NCI-H774 (cell line): ENCODE measurements at regions not wholly inside any gene's neighbourhood (a gene's known extent, or its start where the extent isn't known, plus 50 kb on each side); places are given as distances from the start of the nearest gene placed in this dataset.

Experiments
- DNase-seq: peaks from one replicate; lab custom pipeline; 2025; lab: John Stamatoyannopoulos, UW

DNA sequence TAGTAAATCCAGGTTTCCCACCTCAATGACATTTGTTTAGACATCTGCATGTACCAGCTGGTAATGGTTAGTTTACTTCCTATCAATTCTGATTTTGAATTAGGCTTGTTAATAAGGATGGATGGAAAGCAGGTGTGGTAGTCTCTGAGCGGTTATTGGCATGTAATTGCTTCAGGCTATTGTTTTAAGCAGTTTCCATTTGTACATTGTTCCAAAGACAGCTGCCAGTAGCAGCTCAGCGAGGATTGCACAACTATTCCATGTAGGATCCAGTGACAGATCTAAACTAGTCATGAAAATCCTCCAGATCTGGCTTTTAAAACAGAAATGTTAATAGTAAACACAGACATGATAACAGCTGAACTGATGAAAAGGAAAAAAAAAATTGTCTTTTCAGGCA lies 436.0 kb upstream of the ADARB2 start:
- peak; percentile 60 for DNase-seq

DNA sequence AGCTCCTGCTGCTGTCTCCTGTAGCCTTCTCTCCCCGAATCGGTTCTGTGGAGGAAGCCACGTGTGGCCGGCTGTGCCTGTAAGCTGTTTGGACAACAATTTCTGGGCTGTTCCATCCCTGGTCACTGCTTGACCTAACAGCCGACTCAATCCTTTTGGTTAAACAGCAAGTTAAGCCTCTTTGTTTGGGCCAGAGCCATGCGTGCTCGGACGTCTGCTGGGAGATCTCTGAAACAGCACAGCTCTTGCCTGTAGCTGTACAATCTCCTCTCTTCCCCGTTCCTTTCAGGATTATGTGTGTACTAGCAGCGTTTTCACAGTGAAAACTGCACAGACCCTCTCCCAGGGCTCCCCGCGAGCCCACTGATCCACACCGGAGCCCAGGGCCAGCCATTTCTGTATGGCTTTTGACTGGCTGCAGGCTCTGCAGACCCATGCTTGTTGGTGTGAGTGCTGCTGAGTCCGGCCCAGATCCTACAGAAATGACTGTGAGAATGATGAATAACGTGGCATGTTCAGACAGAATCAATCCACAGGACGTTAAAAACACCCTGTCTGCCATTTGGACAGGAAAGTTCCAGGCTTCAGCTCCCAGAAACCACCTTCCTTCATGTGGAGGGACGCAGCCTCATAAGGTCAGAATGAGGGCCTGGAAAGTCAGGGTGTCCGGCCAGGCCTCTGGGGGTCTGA lies 428.6 kb upstream of the ADARB2 start:
- DNase-seq = no peak

DNA sequence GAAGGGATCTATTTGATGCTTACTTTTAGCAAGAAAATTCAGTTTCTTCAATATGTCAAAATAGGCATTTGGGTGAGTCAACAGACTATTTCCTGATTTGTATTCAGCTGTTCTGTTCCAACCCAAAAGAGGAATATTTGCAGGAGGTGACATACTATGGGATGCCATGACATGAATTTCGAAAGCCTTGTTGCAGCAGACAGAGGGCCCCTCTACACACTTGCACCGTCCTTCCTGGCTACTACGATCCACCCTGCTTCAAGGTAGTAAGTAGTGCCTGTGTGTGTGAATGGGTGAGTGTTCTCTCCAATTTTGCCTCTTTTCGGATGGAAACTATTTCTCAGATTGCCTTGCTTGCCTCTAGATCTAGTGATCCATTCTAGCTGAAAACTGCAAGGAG lies 413.0 kb upstream of the ADARB2 start:
- no peak for DNase-seq

DNA sequence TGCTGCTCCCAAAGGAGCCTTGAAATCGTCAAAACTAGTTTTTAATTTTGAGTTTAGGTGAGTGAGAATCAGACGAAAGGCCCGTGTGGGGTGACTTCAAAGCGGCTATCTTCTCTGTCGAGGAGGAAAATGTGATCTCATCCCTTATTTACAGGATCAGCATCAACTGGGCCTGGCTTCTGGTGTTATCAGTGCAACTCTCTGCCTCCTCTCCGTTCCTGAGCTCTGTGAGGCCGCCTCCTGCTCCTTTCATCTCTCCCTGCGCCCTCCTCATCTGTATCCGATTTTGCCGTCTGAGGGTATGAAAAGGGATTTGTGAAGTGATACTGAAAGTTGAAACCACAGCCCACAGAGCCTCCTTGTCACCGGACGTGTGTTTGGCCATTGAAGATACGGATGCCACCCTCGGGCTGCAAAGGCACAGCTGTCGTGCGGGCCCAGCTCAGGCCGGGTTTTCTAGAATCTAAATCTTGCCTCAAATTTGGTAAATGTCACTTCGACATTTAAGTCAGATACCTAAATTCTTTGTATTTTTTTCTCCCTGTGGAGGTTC lies 408.7 kb upstream of the ADARB2 start:
- DNase-seq = no peak

DNA sequence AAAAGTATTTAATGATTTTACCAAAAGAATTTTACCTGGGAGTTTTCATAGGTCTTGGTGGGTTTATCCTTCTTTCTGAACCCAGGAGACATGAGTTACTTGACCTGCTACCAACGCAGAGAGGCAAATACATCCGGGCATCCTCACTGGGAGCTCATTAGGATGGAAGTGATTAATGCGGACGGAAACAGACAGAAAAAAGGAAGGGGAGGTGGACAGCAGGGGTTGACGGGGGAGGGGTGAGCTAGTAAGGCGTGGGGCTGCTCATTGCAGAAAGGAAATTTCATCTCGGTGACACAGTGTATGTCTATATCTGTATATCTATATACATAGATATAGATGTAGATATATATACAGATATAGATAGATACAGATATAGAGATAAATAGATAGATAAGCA lies 408.2 kb upstream of the ADARB2 start:
- DNase-seq = no peak

DNA sequence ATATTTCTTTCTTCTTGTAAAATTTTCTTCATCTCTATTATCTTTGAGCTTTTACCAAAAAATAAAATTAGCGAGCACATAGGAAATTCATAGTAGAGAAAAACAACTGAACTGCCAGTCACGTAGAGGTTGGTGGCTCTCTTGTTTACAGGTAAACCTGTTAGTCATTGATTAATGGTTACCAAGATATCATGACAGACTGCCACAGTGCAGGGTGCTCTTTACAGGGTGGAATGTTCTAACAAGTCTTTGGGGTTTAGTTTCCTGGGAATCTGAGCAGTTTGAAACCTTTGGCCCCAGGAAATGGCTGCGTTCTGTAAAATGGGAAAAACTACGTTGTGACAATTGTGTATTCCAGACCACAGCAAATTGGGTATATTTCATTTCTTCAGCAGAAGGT lies 407.3 kb upstream of the ADARB2 start:
- no peak for DNase-seq

DNA sequence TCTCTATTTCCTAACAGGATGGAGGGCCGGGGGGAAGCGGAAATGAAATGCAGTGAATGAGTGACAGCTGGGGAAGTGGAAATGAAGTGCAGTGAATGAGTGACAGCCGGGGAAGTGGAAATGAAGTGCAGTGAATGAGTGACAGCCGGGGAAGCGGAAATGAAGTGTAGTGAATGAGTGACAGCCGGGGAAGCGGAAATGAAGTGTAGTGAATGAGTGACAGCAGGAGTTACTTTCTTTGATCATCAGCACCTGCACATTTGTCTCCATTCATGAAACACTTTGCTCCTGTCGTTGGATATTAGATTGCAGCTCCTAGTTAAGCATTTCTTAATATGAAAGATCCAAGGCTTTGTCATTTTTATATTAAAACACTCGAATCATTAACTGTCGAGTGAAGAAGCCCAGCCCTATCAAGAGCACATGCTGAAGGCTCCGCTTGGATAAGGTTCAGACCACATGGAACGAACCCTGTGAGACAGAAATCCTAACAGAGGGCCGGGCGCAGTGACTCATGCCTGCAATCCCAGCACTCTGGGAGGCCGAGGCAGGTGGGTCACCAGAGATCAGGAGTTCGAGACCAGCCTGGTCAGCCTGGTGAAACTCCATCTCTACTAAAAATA lies 406.0 kb upstream of the ADARB2 start:
- DNase-seq = no peak

DNA sequence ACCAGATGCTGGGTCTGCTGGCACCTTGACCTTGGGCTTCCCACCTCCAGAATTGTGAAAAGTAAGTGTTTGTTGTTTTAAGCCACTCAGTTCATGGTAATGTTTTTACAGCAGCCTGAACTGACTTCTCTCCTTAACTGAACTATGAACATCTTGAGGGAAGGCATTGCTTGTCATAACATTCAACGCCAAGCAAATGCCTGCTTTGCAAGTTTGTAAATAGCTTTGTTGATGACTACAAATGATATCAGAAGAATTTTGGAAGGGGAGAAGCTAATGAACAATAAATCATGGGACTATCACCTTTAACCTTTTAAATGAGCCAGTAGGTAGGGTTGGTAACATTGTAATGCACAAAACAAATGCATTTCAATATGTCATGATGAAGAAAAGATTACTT lies 402.4 kb upstream of the ADARB2 start:
- no peak for DNase-seq

DNA sequence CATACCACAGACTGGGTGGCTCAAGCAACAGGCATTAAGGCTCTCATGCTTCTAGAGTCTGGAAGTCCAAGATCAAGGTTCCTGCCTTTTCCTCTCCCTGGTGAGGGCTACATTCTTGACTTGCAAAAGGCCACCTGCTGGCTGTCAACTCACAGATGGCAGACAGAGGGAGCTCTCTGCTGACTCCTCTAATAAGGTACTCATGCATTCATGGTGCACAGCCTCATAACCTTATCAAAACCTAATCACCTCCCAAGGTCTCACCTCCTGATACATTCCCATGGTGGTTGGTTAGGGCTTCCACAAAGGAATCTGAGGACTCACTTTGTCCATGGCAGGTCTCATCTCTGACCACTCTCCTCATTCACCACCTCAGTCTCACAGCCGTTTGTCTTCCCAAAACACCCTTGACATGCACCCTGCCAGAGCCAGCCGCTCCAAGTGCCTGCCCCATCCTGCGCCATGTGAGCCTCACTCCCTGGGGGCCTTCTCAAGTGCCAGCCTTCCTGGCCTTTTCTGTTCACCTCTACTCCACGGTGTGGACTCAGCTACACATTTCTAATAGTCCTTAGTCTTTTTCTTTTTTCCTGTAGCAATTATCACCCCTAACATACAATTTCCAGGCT lies 400.3 kb upstream of the ADARB2 start:
- peak; percentile 12 for DNase-seq

DNA sequence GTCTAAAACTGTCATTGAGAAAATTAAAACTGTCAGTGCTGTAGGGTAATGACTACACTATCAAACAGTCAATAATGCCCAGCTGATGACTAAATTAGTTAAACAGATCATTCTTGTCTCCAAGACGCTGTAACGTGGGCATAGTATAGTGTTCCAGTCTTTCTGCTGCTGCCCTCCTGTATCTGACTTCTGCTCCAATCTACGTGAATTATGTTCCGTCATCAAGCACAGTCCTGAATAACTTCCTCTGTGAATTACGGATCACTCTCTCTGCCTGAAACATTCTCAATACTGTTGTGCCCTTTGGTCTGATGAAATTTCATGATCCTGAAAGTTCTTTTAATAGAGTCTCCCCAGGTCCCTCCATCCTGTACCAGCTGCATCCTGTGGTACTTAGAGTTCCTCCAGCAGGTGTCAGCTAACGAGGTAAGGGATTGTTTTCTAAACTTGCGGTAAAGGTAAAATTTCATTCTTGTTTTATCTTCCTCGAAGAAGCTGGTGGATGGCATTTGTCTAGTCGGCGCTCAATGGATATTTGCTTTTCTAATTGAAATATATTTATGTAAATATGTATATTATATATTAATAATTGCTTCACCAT lies 393.5 kb upstream of the ADARB2 start:
- DNase-seq = no peak

DNA sequence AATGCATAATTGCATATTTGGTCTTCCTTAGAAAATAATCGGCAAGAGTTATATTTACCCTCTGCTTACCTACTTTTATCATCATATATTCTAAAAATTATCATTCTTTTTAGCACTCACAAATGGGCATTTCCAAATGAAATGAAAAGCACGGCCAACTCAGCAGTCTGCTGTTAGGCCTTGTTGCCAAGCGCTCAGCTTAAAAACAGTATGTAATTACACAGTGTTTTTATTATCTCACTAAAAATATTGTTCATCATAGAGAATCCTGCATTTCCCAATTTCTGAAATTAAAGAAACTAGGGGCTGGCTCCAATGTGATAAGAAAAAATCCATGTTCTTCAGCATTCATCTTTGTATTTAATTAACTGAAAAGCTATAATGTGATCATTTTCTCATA lies 391.7 kb upstream of the ADARB2 start:
- DNase-seq = no peak

DNA sequence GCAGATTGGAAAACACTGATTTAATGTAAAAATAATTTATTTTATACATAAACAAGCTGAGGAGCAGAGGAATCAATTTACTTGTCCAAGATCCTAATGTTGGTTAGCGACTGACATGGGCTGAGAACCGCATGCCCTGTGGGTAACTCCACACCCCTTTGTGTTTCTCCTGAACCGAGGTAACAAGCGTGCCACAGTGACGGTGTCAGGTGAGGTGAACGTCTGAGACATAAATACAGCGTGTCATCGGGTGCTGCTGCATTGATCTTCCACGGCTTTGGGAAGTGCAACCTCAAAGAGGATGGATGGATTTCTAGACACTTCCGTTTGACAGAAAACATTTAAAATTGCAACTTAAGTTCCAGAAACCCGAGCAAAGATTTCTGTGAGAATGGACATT lies 386.8 kb upstream of the ADARB2 start:
- no peak for DNase-seq

DNA sequence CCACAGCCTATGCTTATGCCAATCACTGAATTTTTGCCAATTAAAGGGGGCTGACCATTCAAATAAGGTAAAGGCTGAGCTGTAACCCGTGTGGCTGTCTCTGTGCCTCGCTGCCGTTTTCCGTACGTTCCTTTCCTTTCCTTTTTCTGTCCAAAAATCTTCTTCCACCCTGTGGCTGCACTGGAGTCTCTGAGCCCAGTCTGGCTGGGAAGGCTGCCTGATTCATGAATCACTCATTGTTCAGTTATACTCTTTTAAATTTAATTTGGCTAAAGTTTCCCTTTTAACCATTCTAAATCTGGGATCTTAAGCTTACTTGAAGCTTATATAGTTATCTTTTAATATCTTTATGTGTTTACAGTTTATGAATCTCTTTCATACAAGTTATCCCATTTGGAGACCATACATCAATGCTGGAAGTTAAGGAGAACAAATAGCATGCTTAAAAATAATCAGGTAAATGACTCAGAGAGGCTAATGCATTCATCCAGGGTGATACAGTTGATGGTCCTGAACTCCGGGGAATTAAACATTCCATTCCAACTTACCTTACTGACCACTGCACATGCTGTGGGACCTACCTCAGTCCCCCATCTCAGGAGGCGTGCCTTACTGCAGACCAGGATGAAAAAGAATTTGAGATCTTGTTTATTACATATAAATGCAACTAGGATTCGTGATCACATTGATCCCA lies 385.3 kb upstream of the ADARB2 start:
- DNase-seq = no peak

DNA sequence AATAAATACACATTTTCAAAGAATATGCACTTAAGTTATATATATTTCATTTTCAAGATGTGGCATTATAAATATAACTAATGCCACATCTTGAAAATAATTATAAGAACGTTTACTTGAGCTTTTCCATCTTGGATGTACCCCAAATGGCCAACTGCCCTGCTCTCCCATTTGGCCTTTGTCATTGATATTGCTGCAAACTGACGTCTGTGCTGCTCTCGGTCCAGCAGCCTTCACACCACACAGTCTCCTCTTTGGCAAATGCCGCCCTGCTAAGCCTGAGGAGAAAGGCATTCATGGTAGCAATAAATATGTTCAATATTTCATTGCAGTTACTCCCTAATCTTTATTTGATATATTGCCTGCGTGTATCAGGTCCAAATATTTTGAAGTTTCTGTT lies 384.6 kb upstream of the ADARB2 start:
- DNase-seq = no peak

DNA sequence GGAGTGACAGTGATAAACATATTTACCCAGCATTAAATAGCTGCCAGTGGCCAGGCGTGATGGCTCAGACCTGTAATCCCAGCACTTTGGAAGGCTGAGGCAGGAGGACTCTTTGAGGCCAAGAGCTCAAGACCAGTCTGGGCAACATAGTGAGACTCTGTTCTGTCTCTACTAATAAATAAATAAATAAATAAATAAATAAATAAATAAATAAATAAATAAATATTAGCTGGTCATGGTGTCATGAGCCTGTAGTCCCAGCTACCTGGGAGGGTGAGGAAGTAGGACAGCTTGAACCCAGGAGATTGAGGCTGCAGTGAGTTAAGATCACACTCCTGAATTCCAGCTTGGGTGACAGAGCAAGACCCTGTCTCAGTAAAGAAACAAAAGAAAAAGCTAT lies 384.0 kb upstream of the ADARB2 start:
- no peak for DNase-seq

DNA sequence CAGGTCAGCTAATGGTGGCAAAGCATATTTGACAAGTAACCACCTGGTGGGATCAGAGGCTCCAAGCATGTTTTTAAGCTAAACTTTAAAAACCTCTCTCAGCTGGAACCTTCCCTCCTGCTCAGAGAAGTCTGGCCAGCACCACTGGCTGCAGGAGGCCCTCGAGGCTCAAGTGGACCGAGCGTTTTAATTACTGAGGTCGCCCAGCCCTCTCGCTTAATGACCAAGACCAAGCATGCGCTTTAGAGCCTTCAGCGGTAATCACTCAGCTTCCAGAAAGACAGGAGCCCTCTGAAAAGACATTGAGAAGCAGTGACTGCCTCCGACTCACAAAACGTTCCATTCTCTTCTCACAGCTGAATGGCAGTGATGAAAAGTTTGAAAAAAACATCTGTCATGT lies 383.4 kb upstream of the ADARB2 start:
- no peak for DNase-seq

DNA sequence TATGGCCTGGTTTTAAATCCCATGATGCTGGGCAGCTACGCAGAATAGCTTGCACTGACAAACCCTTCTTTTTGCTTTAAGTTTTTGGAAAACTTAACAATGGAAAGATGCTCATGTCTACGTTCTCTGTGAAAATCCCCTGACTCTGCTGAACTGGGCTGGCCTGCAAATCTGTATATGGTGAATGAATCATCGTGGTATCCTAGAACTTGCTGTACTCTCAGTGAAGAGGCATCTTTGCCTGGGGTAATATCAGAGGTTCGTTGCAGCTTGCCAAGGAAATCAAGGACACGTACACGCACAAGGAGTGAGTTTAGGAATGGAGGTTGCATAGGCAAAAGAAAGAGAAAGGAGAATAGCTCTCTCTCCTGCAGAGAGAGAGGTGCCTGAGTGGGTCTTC lies 382.0 kb upstream of the ADARB2 start:
- DNase-seq = no peak

DNA sequence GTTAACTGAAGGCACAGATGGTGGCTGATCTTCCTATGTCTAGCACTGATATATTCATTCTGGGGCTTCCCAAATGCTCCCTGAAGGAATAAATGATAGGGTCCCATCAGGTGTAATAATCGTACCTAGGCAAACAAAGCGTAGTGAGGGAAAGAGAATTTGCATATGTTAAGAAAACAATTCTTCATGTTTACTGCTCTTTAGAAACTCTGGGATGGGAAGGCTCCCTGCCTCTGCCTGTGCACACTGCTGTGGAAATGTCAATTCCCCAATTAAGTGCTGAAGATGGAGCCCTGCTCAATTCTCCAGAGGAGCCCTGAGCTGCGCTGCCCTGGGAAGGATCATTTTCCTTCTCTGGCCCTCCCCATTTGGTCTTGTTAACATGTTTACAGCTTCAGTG lies 380.9 kb upstream of the ADARB2 start:
- DNase-seq = no peak

DNA sequence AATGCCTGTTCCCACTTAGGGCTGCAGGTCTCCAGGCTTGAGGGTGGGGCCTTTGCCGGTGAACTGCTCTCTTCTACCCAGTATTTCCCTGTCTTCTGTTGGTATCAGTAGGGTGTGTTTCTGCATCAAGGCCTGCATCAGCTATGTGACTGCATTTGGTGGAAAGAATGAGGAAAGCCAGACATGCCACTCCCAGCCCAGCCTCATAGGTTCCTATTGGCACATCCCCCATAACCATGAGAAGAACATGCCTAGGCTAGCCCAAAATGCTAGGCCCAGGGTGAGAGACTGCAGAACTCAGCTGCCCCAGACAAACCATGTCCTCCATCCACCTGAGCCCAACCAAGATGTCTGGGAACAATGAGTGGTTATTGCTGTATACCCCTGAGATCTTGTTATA lies 380.3 kb upstream of the ADARB2 start:
- no peak for DNase-seq

DNA sequence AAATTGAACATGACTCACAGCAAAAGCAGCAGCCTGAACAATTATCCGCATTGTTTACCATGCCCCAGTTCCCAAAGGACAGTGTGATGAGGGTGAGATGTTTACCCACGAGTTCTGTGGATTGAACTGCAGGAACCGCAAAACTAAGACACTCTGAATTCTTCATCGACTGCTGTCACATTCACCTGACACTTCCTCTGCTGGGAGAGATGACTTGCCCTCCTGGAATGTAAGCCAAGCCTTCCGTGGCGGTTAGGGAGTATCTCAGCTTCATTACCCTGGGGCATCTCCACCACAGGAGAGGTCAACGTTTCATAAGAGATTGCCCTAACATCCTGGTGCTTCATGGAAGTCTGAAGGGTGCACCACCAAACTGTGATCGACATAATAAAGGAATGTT lies 374.6 kb upstream of the ADARB2 start:
- DNase-seq = no peak

DNA sequence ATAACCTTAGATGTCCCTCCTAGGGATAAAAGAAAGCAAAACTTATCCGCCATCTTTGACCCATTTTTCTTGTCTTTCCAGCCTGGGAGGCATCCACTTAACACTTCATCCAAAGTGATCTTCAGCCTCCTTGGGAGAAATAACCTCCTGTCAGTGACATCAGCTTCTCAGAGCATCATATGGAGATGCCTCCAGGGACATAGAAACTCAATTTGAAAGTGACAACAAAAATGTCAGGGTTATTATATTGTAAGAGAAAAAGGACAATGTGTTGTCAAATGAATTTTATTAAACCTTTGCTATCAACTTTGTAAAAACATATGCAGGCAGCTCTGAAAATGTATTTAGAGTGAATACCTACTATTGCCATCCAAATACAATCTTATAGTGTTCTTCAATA lies 371.2 kb upstream of the ADARB2 start:
- DNase-seq = no peak

DNA sequence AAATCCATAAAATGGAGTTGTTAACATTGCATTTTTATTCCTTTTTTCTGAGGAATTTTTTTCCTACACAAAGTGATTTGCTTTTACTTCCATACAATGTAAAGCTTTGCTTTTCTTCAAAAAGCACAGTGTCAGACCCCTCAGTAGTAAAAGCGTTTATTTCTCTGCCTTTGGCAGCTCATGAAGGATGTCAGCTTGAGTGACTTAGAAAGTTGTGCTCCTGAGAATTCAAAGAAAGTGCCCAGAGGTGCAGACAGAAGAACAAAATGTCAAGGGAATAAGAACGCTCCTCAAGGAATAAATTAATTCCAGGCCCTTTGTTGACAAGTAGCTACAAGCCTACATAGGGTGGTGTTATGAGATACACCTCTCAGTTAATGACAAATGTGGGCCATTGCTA lies 369.3 kb upstream of the ADARB2 start:
- no peak for DNase-seq

DNA sequence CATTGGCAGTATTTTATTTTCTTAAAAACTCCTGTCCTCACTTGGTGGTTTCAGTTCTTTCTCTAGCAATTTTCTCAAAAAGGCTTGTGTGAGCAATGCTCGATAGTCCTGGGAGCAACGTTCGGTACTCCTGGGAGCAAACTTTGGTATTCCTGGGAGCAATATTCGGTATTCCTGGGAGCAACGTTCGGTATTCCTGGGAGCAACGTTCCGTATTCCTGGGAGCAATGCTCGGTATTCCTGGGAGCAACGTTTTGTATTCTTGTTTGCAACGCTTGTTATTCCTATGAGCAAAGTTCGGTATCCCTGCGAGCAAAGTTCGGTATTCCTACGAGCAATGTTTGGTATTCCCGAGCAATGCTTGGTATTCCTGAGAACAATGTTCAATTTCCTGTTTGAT lies 362.0 kb upstream of the ADARB2 start:
- no peak for DNase-seq
